Heart left ventricle (tissue), 16 donors: ENCODE measurements at regions not wholly inside any gene's neighbourhood (a gene's known extent, or its start where the extent isn't known, plus 50 kb on each side); places are given as distances from the start of the nearest gene placed in this dataset.
A peak's percentile ranks its signal among the peaks of the same experiment; 100 is the strongest.

Source experiments
- ATAC-seq, 4 donors: fragments of 200-7000 bp; cut with Tn5 transposase; one replicate each; pipeline ENCODE4 v1.9.1; 2020 to 2022; ENCODE audit warnings: moderate library complexity in 4 of 4, mild to moderate bottlenecking in 3 of 4, moderate number of reproducible peaks in 1 of 4
- DNase-seq, 5 donors: peaks; one replicate each; pipeline ENCODE4 v3.0.0-alpha.2; 2020
- H3K27ac ChIP-seq, 12 donors: fragments of 200-600 bp; sonication (generic) in 4 of 12; one replicate each; pipeline versions ENCODE4 v1.5.0 to v1.8.0; 2016 to 2022; ENCODE audit warnings: mild to moderate bottlenecking in 2 of 12
- H3K27me3 ChIP-seq, 9 donors: fragments of 200-600 bp; sonication (generic) in 2 of 9; one replicate each; pipeline versions ENCODE4 v1.5.1 to v1.8.0; 2016 to 2022; ENCODE audit warnings: mild to moderate bottlenecking in 3 of 9
- H3K36me3 ChIP-seq, 9 donors: fragments of 200-600 bp; sonication (generic) in 2 of 9; one replicate each; pipeline versions ENCODE4 v1.5.0 to v1.8.0; 2018 to 2022; ENCODE audit warnings: mild to moderate bottlenecking in 2 of 9
- H3K4me1 ChIP-seq, 12 donors: fragments of 200-600 bp; sonication (generic) in 4 of 12; one replicate each; pipeline versions ENCODE4 v1.5.0 to v1.8.0; 2016 to 2022; ENCODE audit warnings: mild to moderate bottlenecking in 3 of 12
- H3K4me3 ChIP-seq, 12 donors: fragments of 200-600 bp; sonication (generic) in 4 of 12; one replicate each; pipeline versions ENCODE4 v1.5.0 to v1.8.0; 2017 to 2022; ENCODE audit warnings: mild to moderate bottlenecking in 9 of 12, moderate library complexity in 4 of 12
- H3K9me3 ChIP-seq, 12 donors: fragments of 200-600 bp; sonication (generic) in 4 of 12; one replicate each; pipeline versions ENCODE4 v1.5.0 to v1.8.0; 2016 to 2022; ENCODE audit warnings: mild to moderate bottlenecking in 1 of 12
- POLR2A ChIP-seq, 2 donors: fragments of 450-650 bp; IDR thresholded peaks; one replicate each; pipeline ENCODE4 v1.6.1; 2017; ENCODE audit warnings: antibody characterized with exemption in 2 of 2, mild to moderate bottlenecking in 2 of 2, moderate library complexity in 2 of 2
- WGBS, 4 donors: extraction: QIAGEN DNeasy Blood & Tissue Kit in 2 of 4; methylation state at CpG; one replicate each; pipeline versions ENCODE4 v1.1.5 to v1.1.7; 2013 to 2018; 5-methylcytosine and 5-hydroxymethylcytosine counted together
- intact Hi-C, 10 donors: fragments of 100-400 bp; cut with DNase I; formaldehyde crosslinking; loops; one replicate each; pipeline versions ENCODE4 v1.11.1 to v1.14.2; 2022
- TF ChIP-seq, protein P1 (sequence below), 12 donors: fragments of 200-600 bp; sonication (generic) in 4 of 12; IDR thresholded peaks; one replicate each; pipeline versions ENCODE4 v1.5.0 to v1.8.0; 2018 to 2022; ENCODE audit warnings: antibody characterized with exemption in 12 of 12, mild to moderate bottlenecking in 5 of 12
- donor health status: ischemic (EF 13 %, LVEDD 7.1; RV severe dilation, severe dysfunction).
- donor health status: healthy with polysubstance abuse.
- donor health status: DM: no; HTN: yes; CAD: no.
- donor health status: DM: no; HTN: no; CAD: no.
- donor health status: ischemic (EF 25% LVEDD 6.9; RV normal size, moderate dysfunction).
- donor health status: ischemic (EF 25% LVEDD 5.7; RV mildly dilated, moderate dysfunction).
- donor health status: healthy.
- donor health status: DM: yes; HTN: yes; CAD: no.
- donor health status: ischemic (EF 35%, LVEDD 5.7; RV mildly dilated, moderate dysfunction).
- donor health status: nonischemic (EF 11% LVEDD 7.7; RV severe dilation, severe dysfunction).
- donor health status: DM: yes; HTN: yes; CAD: no.
- donor health status: PGD.
- donor health status: ischemic (EF 29% LVEDD 5.4; RV normal size, mild dysfunction).
- donor health status: nonischemic (EF 23%, LVEDD 6.1; RV moderate dilation, normal function).

DNA sequence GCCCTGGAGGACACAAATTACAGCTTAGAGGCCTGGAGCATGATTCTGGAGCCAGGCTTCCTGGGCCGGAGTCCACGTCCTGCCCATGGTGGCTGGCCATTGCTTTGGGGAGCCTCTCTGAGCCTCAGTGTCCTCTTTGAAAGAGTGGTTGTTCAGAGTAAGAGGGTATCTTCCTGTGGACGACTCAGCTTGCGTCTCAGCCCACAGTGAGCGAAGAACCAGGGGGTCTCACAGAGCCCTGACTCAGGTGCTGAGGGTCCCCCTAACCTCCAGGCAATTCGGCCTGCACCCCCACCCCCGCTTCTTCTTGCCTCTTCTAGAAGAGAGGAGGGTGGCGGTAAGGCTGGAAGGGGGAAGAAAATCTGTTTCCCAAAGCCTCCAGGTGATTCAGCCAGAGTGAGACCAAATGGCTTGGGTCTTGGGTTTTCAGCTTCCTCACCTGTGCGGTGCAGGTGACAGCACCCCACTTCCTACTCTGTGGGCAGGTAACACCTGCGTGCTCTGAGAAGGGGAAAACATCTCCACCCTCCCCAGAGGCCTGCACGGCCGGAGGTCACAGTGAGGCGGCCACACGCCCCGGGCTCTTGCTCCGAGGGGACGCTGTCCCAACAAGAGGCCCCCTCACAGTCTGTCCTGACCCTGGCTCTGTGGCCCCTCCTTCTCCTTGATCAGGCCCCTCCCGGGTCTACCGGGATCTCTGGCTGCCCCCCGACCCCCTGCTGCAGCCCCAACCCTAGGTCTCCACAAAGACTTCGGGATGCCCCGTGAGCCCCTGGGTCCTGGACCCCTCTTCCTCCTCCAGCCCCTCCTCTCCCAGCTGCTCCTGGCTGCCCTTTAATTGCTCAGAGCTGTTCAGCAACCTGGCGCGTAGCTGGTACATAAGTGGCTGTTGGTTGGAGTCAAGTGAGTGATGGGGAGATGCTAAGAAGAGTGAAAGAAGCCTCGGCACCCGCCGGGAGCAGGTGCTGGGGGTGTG, 119.2 kb downstream of the METRNL start:
- WGBS, 4 donors, result 84 to 90% (median 86%) methylated on average over 23 to 27 of the region's 27 CpGs
- Histone ChIP-seq H3K4me3 (peak overlapping the region in 3 of 12 donors; percentile 11 to 48 (median 28)), H3K27ac (peak overlapping the region; percentile 20 to 98 (median 60)), H3K4me1 (peaks cover 0 to 95% (median 51%) of the 10 kb centered on the region in 12 donors), H3K36me3 (no peaks in the 10 kb centered on the region), H3K27me3 (no peaks in the 10 kb centered on the region), H3K9me3 (no peaks in the 10 kb centered on the region)
- TF ChIP-seq, protein P1, sequence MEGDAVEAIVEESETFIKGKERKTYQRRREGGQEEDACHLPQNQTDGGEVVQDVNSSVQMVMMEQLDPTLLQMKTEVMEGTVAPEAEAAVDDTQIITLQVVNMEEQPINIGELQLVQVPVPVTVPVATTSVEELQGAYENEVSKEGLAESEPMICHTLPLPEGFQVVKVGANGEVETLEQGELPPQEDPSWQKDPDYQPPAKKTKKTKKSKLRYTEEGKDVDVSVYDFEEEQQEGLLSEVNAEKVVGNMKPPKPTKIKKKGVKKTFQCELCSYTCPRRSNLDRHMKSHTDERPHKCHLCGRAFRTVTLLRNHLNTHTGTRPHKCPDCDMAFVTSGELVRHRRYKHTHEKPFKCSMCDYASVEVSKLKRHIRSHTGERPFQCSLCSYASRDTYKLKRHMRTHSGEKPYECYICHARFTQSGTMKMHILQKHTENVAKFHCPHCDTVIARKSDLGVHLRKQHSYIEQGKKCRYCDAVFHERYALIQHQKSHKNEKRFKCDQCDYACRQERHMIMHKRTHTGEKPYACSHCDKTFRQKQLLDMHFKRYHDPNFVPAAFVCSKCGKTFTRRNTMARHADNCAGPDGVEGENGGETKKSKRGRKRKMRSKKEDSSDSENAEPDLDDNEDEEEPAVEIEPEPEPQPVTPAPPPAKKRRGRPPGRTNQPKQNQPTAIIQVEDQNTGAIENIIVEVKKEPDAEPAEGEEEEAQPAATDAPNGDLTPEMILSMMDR (IDR thresholded peaks at IDR 0.05), result no peak
- TF ChIP-seq POLR2A (IDR thresholded peaks at IDR 0.05), result no peak
- intact Hi-C loops, result no loop called here
- ATAC-seq, result no peak
- DNase-seq, result peak in 3 of 5 donors; percentile 22 to 56 (median 26)

DNA sequence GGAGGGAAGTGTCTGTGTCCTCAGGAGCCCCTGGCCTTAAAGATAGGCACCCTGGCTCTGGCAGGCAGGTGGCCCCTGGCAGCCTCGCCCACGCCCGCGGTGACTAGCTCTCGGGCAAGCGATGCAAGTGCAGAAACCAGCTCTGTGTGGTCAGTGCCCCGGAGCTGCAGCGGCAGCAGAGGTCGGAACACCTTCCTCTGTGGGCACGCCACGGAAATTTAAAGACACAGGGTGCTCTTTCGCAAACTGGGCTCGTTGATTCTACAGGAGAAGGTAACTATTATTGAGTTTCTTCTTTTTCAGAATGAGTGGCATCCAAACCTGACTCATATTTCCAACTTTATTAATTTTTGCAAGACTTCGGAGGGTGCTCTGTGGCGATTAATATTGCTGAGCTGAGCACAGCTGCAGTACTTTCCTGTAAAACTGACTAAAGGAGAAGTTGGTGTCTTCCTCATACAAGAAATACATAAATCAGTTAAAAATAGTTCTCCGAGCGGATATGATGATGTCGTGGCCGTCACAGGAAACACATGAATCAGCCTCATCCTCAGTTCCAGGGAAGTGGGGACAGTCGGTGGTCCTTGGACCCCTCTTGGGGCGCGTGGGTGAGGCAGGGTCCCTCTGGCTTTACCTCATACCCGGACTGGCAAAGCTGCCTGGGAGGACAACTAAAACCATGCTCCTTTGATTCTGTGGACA, 120.2 kb downstream of the METRNL start:
- Histone ChIP-seq H3K36me3 (no peaks in the 10 kb centered on the region), H3K4me1 (peaks cover 0 to 93% (median 55%) of the 10 kb centered on the region in 12 donors), H3K27me3 (no peaks in the 10 kb centered on the region), H3K4me3 (peak overlapping the region in 4 of 12 donors; percentile 11 to 48 (median 21)), H3K9me3 (no peaks in the 10 kb centered on the region), H3K27ac (peak overlapping the region; percentile 20 to 98 (median 65))
- TF ChIP-seq, protein P1 (IDR thresholded peaks at IDR 0.05), result no peak
- TF ChIP-seq POLR2A (IDR thresholded peaks at IDR 0.05), result no peak
- WGBS, 4 donors, result 48 to 55% (median 51%) methylated on average over 23 of the region's 23 CpGs
- ATAC-seq (peak; percentile 9 to 58 (median 24)), DNase-seq (peak in 4 of 5 donors; percentile 49 to 83 (median 62))
- intact Hi-C loops, result no loop called here

DNA sequence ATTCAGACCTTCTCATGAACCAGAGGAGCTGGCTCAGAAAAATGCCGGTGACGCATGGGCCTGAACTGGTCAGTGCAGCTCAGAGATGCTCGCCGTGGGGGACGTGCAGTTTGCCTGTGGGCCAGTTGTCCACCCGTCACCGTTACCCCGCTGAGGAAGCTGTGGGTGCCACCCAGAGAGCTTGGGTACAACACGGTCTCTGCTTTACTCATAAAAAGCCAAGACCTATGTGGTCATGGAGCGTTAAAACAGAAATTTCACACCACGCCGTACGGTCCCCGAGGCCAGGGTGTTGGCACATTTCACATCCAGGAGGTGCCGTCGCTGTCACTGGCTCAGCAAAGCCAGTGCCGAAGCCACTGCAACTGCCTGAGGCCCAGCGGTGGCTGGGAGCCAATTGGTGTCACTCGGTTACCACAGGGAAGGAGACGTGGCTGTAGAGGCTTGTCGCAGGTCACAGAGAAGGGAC, 120.9 kb downstream of the METRNL start:
- Histone ChIP-seq H3K4me1 (peaks cover 0 to 87% (median 50%) of the 10 kb centered on the region in 12 donors), H3K27ac (peak overlapping the region in 11 of 12 donors; percentile 3 to 98 (median 63)), H3K9me3 (no peaks in the 10 kb centered on the region), H3K4me3 (peak overlapping the region in 1 of 12 donors; percentile 48), H3K36me3 (no peaks in the 10 kb centered on the region), H3K27me3 (no peaks in the 10 kb centered on the region)
- intact Hi-C loops, result no loop called here
- TF ChIP-seq, protein P1 (IDR thresholded peaks at IDR 0.05), result no peak
- TF ChIP-seq POLR2A (IDR thresholded peaks at IDR 0.05), result no peak
- WGBS, 4 donors, result 52 to 69% (median 61%) methylated on average over 17 to 21 of the region's 21 CpGs
- ATAC-seq (peak; percentile 21 to 54 (median 35)), DNase-seq (peak; percentile 62 to 89 (median 85))
